ENCODE measurements at regions not wholly inside any gene's neighbourhood (a gene's known extent, or its start where the extent isn't known, plus 50 kb on each side); places are given as distances from the start of the nearest gene placed in this dataset.

DNA sequence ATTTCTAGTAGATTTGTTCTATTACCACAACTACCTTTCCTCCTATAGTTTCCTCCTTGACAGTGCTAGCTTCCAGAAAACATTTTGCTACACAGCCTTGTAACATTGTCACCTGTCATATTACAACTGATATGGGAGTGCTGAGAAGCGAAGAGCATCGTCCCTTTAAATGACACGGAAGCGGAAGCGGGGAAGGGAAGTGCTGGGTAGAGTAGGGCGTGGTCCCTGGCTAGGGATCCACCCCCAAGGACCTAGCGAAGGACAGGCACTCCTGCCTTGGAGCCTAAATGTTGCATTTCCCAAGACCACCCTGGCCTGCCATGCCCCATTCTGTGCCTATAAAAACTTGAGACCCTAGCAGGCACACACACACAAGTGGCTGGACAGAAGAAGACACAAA, 57.4 kb upstream of the RANBP6 start:
- no peaks in the 10 kb centered on the region for H3K4me1 ChIP-seq (ENCODE audit: insufficient read depth, low read length, poor library complexity, severe bottlenecking)
- H3K4me3 ChIP-seq (ENCODE audit: low read depth, low read length, poor library complexity, severe bottlenecking): no peak overlapping the region
- no peak for DNase-seq (ENCODE audit: low spot score)
- H3K9me3 ChIP-seq (ENCODE audit: low read length): no peaks in the 10 kb centered on the region
- no peaks in the 10 kb centered on the region for H4K20me1 ChIP-seq (ENCODE audit: insufficient read depth, low read length)
- H3K9me2 ChIP-seq (ENCODE audit: insufficient read depth, low read length): no peaks in the 10 kb centered on the region
- intact Hi-C loops (cut with micrococcal nuclease; ENCODE audit: unreplicated experiment): no loop called here
- no peak overlapping the region for H2AFZ ChIP-seq (ENCODE audit: low read length)
- CTCF ChIA-PET (ENCODE audit: unreplicated experiment): no interaction called here
- TF ChIP-seq, protein P1, sequence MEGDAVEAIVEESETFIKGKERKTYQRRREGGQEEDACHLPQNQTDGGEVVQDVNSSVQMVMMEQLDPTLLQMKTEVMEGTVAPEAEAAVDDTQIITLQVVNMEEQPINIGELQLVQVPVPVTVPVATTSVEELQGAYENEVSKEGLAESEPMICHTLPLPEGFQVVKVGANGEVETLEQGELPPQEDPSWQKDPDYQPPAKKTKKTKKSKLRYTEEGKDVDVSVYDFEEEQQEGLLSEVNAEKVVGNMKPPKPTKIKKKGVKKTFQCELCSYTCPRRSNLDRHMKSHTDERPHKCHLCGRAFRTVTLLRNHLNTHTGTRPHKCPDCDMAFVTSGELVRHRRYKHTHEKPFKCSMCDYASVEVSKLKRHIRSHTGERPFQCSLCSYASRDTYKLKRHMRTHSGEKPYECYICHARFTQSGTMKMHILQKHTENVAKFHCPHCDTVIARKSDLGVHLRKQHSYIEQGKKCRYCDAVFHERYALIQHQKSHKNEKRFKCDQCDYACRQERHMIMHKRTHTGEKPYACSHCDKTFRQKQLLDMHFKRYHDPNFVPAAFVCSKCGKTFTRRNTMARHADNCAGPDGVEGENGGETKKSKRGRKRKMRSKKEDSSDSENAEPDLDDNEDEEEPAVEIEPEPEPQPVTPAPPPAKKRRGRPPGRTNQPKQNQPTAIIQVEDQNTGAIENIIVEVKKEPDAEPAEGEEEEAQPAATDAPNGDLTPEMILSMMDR (conservative IDR thresholded peaks at IDR 0.05; ENCODE audit: low read length): no peak
- TF ChIP-seq EZH2phosphoT487 (IDR thresholded peaks at IDR 0.05; ENCODE audit: borderline replicate concordance, low read depth, low read length): no peak
- H3K79me2 ChIP-seq (ENCODE audit: insufficient read depth, low read depth, low read length): no peaks in the 10 kb centered on the region
- BruUV-seq (replicated peaks): no TSS peak
- POLR2A ChIA-PET: no interaction called here
- no peak overlapping the region for H3K4me2 ChIP-seq (ENCODE audit: low read length)
- H3K36me3 ChIP-seq (ENCODE audit: insufficient read depth, low read length): no peaks in the 10 kb centered on the region
- H3K27ac ChIP-seq (ENCODE audit: low read depth, low read length, poor library complexity, severe bottlenecking): no peak overlapping the region

DNA sequence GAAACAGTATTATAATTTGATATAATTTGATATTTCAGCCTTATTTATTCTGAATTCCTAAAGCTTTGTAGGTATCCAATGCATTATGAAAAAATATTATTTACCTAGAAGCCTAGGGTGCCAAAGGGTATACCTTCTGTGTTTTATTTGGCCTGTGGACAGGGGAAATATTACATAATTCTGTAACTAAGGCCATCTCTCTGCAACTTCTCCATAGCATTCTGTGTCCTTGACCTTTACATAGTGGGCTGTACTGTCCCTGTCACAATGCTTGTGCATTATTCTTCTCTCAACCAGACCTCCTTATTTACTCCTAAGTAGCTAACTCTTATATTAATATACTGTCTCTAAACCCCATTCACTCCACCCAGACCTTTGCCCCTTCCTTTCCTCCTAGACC, 57.0 kb upstream of the RANBP6 start:
- DNase-seq (ENCODE audit: low spot score): no peak
- H3K27ac ChIP-seq (ENCODE audit: low read depth, low read length, poor library complexity, severe bottlenecking): no peak overlapping the region
- BruUV-seq (replicated peaks): no TSS peak
- no peaks in the 10 kb centered on the region for H3K9me3 ChIP-seq (ENCODE audit: low read length)
- no peaks in the 10 kb centered on the region for H3K4me1 ChIP-seq (ENCODE audit: insufficient read depth, low read length, poor library complexity, severe bottlenecking)
- no peaks in the 10 kb centered on the region for H4K20me1 ChIP-seq (ENCODE audit: insufficient read depth, low read length)
- ChIA-PET CTCF (ENCODE audit: unreplicated experiment) (no interaction called here), POLR2A (no interaction called here)
- no peaks in the 10 kb centered on the region for H3K79me2 ChIP-seq (ENCODE audit: insufficient read depth, low read depth, low read length)
- H3K4me2 ChIP-seq (ENCODE audit: low read length): no peak overlapping the region
- no peak overlapping the region for H2AFZ ChIP-seq (ENCODE audit: low read length)
- H3K36me3 ChIP-seq (ENCODE audit: insufficient read depth, low read length): no peaks in the 10 kb centered on the region
- H3K4me3 ChIP-seq (ENCODE audit: low read depth, low read length, poor library complexity, severe bottlenecking): no peak overlapping the region
- TF ChIP-seq EZH2phosphoT487 (IDR thresholded peaks at IDR 0.05; ENCODE audit: borderline replicate concordance, low read depth, low read length): no peak
- TF ChIP-seq, protein P1 (conservative IDR thresholded peaks at IDR 0.05; ENCODE audit: low read length): no peak
- H3K9me2 ChIP-seq (ENCODE audit: insufficient read depth, low read length): no peaks in the 10 kb centered on the region
- intact Hi-C loops (cut with micrococcal nuclease; ENCODE audit: unreplicated experiment): no loop called here

DNA sequence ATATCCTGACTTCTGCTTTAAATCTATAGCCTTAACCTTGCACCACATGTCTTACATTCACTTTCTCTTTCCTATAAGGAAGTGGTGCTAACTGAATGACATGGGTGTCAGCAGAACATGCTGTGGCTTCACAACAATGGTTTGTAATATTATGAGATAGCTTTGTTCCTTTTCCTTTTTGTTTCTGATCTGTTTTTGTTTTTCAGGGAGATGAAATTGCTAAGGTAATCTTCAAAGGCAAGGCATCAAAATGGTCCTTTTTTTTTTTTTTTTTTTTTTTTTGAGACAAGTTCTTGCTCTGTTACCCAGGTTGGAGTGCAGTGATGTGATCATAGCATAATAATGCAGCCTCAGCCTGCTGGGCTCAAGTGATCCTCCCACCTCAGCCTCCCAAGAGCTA, 53.6 kb upstream of the RANBP6 start:
- ChIA-PET CTCF (ENCODE audit: unreplicated experiment) (interaction anchor here (0.6 kb wide), 1 partner anchor 687 kb away, joined by 3 read pairs; no protein-coding TSS in a partner anchor), POLR2A (interaction anchor here (0.6 to 1.0 kb wide), 5 partner anchors 102 to 1704 kb away, joined by 3 to 5 read pairs (median 3); no protein-coding TSS in a partner anchor)
- no peaks in the 10 kb centered on the region for H3K79me2 ChIP-seq (ENCODE audit: insufficient read depth, low read depth, low read length)
- no peak for DNase-seq (ENCODE audit: low spot score)
- no peak overlapping the region for H3K27ac ChIP-seq (ENCODE audit: low read depth, low read length, poor library complexity, severe bottlenecking)
- no peaks in the 10 kb centered on the region for H3K4me1 ChIP-seq (ENCODE audit: insufficient read depth, low read length, poor library complexity, severe bottlenecking)
- no peak overlapping the region; the same call in 1 of the 2 replicates for H2AFZ ChIP-seq (ENCODE audit: low read length)
- no peaks in the 10 kb centered on the region for H4K20me1 ChIP-seq (ENCODE audit: insufficient read depth, low read length)
- TF ChIP-seq, protein P1 (conservative IDR thresholded peaks at IDR 0.05; ENCODE audit: low read length): no peak
- no peak for TF ChIP-seq EZH2phosphoT487 (IDR thresholded peaks at IDR 0.05; ENCODE audit: borderline replicate concordance, low read depth, low read length)
- BruUV-seq (replicated peaks): no TSS peak
- H3K36me3 ChIP-seq (ENCODE audit: insufficient read depth, low read length): no peaks in the 10 kb centered on the region
- intact Hi-C loops (cut with micrococcal nuclease; ENCODE audit: unreplicated experiment): no loop called here
- H3K4me2 ChIP-seq (ENCODE audit: low read length): no peak overlapping the region
- H3K4me3 ChIP-seq (ENCODE audit: low read depth, low read length, poor library complexity, severe bottlenecking): no peak overlapping the region
- no peaks in the 10 kb centered on the region for H3K9me2 ChIP-seq (ENCODE audit: insufficient read depth, low read length)
- H3K9me3 ChIP-seq (ENCODE audit: low read length): no peaks in the 10 kb centered on the region
